ENCODE measurements at regions not wholly inside any gene's neighbourhood (a gene's known extent, or its start where the extent isn't known, plus 50 kb on each side); places are given as distances from the start of the nearest gene placed in this dataset.
"Not testable (repeated sequence)": the region's sequence is repeated elsewhere in the genome, so short reads cannot be mapped to it uniquely, and the experiment has no call there.

- H3K36me3 Mint-ChIP-seq (ENCODE audit: low read depth) = no peaks in the 10 kb centered on the region
- H3K27ac Mint-ChIP-seq = no peak overlapping the region
Observed at GRCh38 chr9:111276431-111277128, 53.4 kb downstream of the OR2K2 start.

GRCh38 chr9:111274737-111275136 lies 55.3 kb downstream of the OR2K2 start:
- Mint-ChIP-seq H3K27ac (no peak overlapping the region), H3K4me1 (no peaks in the 10 kb centered on the region), H3K9me3 (no peaks in the 10 kb centered on the region), H3K36me3 (ENCODE audit: low read depth) (no peaks in the 10 kb centered on the region), H3K27me3 (ENCODE audit: low read depth) (no peaks in the 10 kb centered on the region), H3K4me3 (no peak overlapping the region)
- TF ChIP-seq CTCF (IDR thresholded peaks at IDR 0.05; ENCODE audit: unreplicated experiment in 3 of 3) = no peak

More at GRCh38 chr9:111276431-111277128, 53.4 kb downstream of the OR2K2 start:
- Mint-ChIP-seq H3K27me3 (ENCODE audit: low read depth) (no peaks in the 10 kb centered on the region), H3K9me3 (no peaks in the 10 kb centered on the region), H3K4me3 (no peak overlapping the region), H3K4me1 (no peaks in the 10 kb centered on the region)
- TF ChIP-seq CTCF (IDR thresholded peaks at IDR 0.05; ENCODE audit: unreplicated experiment in 3 of 3) = no peak

GRCh38 chr9:111272581-111272980 lies 57.4 kb downstream of the OR2K2 start:
- H3K36me3 Mint-ChIP-seq (ENCODE audit: low read depth) = no peaks in the 10 kb centered on the region
- no peaks in the 10 kb centered on the region for H3K27me3 Mint-ChIP-seq (ENCODE audit: low read depth)
- H3K4me1 Mint-ChIP-seq = no peaks in the 10 kb centered on the region
- no peak for TF ChIP-seq CTCF (IDR thresholded peaks at IDR 0.05; ENCODE audit: unreplicated experiment in 3 of 3)
- H3K27ac Mint-ChIP-seq = no peak overlapping the region
- H3K9me3 Mint-ChIP-seq = peaks cover 5% of the 10 kb centered on the region
- no peak overlapping the region for H3K4me3 Mint-ChIP-seq

GRCh38 chr9:111271481-111272080 lies 58.4 kb downstream of the OR2K2 start:
- Mint-ChIP-seq H3K4me3 (no peak overlapping the region), H3K27me3 (ENCODE audit: low read depth) (no peaks in the 10 kb centered on the region), H3K27ac (no peak overlapping the region), H3K36me3 (ENCODE audit: low read depth) (no peaks in the 10 kb centered on the region), H3K4me1 (no peaks in the 10 kb centered on the region), H3K9me3 (peaks cover 9% of the 10 kb centered on the region)
- no peak for TF ChIP-seq CTCF (IDR thresholded peaks at IDR 0.05; ENCODE audit: unreplicated experiment in 3 of 3)

- TF ChIP-seq CTCF (IDR thresholded peaks at IDR 0.05; ENCODE audit: unreplicated experiment in 3 of 3) = no peak
- Mint-ChIP-seq H3K27me3 (ENCODE audit: low read depth) (no peaks in the 10 kb centered on the region), H3K9me3 (peaks cover 12% of the 10 kb centered on the region), H3K4me1 (no peaks in the 10 kb centered on the region), H3K27ac (no peak overlapping the region), H3K36me3 (ENCODE audit: low read depth) (no peaks in the 10 kb centered on the region), H3K4me3 (no peak overlapping the region)
Observed at GRCh38 chr9:111271047-111271446, 59.0 kb downstream of the OR2K2 start.

GRCh38 chr9:111266024-111266423 lies 64.0 kb downstream of the OR2K2 start:
- H3K4me1 Mint-ChIP-seq = peaks cover 12% of the 10 kb centered on the region
- not testable (repeated sequence) for H3K36me3 Mint-ChIP-seq (ENCODE audit: low read depth); H3K27me3 Mint-ChIP-seq (ENCODE audit: low read depth); H3K4me3 Mint-ChIP-seq; H3K27ac Mint-ChIP-seq
- H3K9me3 Mint-ChIP-seq = peaks cover 21% of the 10 kb centered on the region
